Globus pallidus (tissue), 1 donor: ENCODE measurements at regions not wholly inside any gene's neighbourhood (a gene's known extent, or its start where the extent isn't known, plus 50 kb on each side); places are given as distances from the start of the nearest gene placed in this dataset.
"Not testable (repeated sequence)": the region's sequence is repeated elsewhere in the genome, so short reads cannot be mapped to it uniquely, and the experiment has no call there.

Experiments
- DNase-seq: peaks from one replicate; pipeline ENCODE4 v3.0.0-alpha.2; 2015; ENCODE audit warnings: low spot score

DNA sequence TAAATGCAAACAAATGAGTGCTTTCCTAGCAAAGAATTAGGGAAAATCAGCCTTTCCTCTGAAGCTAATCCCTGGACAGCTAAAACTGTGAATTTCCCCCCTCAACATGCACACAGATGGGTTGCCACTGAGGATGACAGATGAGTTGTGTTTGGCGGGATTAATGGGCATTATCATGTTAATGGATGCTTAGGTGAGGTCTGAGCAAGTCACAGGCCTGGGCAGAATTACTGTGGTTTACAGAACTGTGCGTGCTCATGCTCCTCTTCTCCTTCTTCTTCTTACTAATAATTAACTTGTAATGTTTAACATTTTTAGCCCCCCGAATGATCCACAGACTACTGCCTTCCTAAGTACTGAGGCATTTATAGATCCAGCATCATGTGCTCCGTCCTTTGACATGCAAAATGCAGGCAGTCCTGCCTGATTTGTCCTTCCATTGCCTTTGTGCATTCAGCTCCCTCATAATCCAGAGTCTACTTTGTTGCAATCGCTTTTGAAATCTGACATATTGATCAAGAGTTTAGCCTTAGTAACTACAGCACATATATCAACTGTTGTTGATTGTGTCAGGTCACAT, 753.4 kb upstream of the MMS22L start:
- DNase-seq, result no peak

DNA sequence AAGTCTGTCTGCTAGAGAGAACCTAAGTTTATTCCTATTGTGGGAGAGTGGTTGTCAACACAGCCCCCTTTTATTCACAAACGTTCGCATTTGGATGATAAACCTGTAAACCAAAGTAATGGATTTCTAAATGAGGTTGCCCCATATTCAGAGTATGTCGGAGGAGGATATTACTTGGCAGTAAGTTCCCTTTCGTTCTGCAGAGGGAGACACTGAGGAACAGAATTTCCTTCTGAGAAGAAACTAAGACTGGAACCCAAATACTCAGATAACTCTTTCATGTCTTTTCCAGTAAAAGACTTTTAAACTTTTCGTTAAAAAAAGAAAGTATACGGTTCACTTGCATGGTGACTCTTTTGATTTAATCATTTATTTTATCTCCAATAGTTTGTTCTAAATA, 754.6 kb upstream of the MMS22L start:
- DNase-seq, result no peak

DNA sequence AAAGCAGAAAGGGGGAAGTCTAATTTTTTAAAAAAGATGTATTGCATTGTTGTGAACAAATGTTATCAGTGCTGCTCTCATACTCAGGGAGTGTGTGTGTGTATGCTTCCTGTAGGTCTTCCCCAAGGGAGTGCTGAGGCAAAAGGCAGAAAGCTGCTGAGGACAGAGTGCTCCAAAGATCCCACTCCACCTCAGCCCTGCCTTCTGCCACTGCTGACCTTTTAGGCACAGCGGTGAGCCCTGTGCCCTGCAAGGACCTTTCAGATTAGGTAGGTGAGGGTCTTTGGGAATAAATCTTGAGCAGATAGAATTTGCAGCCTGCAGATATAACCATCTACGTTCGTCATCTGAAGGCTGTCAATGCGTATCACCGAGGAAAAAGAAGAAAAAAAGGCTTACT, 756.4 kb upstream of the MMS22L start:
- no peak for DNase-seq

DNA sequence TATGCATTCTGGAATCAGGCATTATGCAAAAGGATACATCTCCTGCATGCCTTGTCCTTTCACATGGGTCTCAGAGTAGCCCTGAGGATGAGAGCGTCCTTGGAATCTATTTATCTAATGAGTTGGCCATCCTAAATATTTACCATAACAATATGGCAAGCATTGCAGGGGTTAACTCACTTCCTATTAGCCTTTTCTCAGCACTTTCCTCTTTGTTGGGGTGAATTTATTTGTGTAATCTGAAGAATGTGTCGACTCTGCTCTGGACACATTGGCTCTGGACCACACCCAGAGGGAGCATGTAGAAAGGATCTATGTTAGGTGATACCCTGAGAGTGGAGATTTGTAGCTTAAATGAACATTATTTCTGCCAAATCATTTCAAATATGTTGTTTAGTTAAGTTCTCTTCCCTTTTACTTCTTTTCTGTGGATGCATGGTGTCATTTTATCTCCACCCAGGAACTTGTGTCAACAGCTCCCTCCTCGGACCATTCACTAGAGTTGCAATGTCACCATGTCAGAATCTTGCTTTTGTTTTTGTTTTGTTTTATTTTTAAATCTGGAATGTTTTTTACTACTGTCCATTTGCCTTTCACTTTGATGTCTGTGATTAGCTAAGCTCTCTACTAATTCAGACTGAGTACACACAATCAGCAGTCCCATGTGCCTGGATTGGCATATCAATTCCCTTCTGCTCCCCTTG, 757.0 kb upstream of the MMS22L start:
- DNase-seq, result peak; percentile 62

DNA sequence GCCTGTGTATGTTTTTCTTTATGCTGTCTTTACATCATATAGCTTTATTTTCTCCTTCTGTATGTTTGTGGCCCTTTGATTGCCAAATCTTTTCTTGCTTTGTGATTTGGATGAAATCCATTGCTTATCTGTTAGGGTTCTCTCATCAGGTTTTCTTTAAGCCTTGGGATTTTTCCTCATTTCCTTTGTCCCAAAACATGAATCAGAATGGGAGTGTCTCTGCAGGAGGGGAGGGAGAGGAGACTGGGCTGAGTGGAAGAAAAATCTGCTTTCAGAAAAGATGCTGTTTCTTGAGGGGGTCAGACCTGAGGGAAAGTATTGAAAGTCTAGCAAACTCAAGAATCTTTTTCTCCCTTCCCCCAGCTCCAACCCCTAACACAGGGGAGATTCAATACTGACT, 758.0 kb upstream of the MMS22L start:
- no peak for DNase-seq

DNA sequence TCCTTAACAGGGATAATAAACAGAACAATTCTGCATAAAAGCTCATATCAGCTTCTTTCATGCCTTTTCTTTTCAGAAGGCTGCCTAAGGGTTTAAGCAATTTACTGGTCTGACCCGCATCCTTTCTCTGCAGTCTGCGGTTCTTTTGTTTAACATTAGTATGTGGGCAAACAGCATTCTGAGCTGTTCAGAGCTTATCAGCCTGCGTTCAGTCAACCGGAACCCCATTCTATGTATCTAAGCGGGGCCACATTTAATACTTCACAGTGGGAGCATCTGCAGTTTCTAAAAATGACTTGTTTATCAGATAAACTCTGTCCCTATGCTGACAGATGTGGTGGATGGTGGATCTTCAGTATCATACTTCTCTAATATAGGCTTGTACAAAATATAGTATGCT, 758.9 kb upstream of the MMS22L start:
- no peak for DNase-seq

DNA sequence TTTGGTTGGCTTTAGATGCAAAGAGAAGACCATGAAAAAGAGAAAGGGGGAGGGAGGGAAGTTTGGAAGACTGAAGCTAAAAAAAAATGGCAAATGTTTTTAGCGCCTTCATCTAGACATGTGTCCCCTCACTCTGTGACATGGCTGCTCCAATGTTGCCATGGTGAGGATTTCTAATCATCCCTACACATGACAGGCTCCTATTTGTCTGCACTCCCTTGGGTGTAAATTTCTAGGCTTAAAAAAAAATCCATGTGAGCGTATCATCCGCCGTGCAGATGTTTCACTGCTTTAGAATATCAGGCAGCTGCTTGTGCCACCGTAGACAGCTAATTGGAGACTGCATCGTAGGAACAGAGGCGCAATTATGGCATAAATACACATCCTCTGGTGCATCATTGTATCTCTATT, 761.1 kb upstream of the MMS22L start:
- DNase-seq, result no peak

GRCh38 chr6:98044791-98045470, 761.9 kb upstream of the MMS22L start:
- DNase-seq, result no peak

DNA sequence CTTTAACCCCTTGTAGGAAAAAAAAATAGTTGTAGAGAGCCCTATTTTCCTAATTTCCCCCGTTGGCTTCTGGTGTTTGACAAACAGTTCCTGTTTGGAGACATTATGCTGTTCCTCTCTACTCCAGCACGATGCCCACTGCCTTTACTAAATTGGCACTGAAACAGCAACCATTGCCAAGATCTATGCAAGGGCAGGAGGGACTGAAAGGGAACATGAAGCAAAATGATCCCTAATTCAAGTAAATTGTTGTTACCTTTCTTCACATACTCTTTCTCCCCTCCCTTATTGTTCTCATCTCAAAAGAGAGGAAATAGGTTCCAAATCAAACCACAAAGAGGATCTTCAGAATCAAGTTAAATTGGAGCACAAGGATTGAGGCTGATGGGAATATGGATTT, 764.1 kb upstream of the MMS22L start:
- DNase-seq, result no peak

DNA sequence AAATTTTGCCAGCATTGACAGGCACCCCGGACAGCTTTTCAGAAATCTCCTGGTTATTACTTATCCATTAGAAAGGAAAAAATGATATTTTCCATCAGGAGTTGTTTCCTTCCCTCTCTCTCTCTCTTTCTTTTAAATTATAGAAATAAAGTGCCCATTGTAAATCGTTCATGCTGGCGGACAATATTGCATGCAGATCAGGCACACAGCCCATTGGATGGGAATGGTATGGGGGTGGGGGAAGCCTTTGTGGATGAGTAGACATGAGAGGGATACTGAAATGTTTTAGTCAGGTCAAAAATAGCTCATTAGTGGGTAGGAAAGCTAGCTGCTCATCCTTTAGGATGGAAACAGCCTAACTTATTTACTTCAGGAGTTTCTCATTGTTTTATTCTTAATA, 764.9 kb upstream of the MMS22L start:
- DNase-seq, result peak; percentile 47

GRCh38 chr6:98054453-98054852, 771.4 kb upstream of the MMS22L start:
- no peak for DNase-seq

DNA sequence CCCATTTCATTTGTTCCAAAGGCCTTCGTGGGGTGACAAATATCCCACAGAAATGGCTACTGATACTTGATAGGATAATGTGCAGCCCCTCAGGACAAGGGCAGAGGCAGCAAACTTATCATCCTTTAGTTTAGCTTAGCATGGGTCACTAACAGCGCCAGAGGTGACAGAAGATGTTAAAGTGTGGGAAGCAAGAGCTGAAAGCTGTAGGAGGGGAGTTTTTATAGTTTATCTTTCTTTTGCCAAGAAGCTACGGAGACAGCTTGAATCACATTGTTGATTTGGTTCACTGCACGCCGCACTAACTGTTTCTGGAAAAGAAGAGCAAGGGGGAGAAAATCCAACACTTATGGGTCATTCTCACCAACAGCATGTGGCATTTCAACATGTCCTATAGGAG, 773.9 kb upstream of the MMS22L start:
- DNase-seq, result no peak

GRCh38 chr6:98067375-98067774, 767.0 kb upstream of the POU3F2 start:
- DNase-seq, result no peak

GRCh38 chr6:98088537-98088936, 745.8 kb upstream of the POU3F2 start:
- DNase-seq, result not testable (repeated sequence)

DNA sequence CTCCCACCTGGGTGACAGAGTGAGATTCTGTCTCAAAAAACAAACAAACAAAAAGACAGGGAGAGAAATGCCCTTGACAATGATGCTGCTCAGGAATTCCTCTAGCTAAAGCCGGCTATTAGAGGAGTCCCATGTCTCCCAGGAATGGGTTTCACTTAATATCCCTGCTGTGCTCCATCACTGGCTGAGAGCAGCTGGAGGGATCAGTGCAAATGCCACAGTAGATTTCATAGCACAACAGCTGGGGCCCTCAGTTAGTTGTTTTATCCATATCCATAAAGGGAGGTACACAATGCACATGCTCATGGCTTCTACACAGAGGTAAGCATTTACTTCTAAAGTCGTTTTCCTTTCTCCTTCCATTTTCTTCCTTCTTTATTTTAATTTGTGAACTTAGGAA, 742.0 kb upstream of the POU3F2 start:
- DNase-seq, result no peak

- no peak for DNase-seq
These were observed 739.7 kb upstream of the POU3F2 start for GRCh38 chr6:98094696-98095095.

DNA sequence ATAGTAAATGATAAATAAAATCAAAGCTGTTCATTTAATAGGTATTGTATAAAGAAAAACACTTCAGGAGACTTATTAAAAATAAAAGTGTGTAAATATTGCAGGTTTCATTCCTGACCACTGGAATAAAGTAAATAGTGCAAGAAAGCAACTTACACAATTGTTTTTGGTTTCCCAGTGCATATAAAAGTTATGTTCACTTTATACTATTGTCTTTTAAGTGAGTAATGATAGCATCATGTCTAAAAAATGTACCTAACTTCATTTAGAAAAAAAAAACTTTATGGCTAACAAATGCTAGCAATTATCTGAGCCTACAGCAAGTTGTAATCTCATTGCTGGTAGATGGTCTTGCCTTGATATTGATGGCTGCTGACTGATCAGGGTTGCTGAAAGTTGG, 726.6 kb upstream of the POU3F2 start:
- no peak for DNase-seq

DNA sequence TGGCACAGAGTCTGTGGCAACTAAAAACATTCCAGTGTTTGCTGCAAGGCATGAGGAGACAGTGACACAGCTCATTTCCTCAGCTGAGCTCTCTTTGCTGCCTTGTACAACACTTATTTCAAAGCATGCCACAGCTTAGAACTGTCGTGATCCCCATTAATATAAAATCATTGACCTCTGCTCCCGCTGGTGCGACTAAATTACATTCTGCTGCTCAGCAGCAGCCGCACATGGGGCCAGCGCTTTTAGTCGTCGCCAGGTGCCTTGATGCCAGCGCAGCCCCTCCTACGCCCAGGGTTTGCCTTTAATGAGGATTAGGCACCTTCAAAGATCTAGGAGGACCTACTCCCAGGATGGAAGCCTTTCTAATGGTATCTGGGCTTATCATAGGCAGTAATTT, 717.9 kb upstream of the POU3F2 start:
- no peak for DNase-seq

DNA sequence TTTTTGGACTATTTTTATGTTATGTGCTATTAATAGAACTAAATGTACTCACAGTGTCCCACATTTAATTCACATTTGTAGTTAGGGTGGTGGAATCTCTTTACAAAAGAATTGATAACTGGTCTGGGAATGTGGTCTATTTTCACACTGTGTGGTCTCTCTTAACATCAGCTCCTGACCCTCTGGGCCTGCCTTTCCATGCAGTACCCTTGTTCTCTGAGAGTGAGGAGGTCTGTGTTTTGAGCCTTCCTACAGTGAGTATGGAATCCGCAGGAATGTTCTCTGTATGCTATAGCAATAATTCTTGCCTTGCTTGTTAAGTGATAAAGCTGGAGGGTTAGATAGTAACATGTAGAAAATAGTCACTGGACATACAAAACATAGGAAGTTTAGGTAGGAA, 717.3 kb upstream of the POU3F2 start:
- DNase-seq, result no peak

DNA sequence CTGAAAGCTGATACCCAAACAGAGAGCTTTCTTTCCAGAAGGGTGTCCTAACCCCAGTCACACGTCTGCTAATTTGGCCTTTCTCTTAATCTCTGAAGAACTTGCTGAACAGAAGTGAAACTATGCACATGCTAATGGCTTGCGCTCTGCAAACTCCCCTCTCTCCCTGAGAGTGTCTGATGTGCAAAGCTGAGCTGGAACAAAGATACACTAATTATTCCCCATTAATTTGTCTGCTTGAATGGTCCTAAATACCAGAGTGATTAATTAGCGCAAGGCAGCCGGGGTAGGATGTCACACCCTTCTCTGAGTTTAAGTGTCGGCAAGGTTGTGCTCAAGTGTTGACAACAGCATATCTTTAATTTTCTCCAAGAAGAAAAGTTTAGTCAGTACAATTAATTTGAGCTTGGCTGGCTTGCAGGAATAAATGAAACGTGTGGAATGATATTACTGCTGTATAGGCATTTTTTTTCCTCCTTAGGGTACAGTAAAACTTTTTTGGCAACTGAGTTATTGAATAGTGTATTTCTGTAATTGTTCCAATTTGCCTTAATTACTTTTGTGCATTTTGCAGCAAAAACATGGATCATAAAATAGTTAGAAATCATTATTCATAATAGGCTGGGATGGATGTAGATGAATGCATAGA, 715.9 kb upstream of the POU3F2 start:
- no peak for DNase-seq

DNA sequence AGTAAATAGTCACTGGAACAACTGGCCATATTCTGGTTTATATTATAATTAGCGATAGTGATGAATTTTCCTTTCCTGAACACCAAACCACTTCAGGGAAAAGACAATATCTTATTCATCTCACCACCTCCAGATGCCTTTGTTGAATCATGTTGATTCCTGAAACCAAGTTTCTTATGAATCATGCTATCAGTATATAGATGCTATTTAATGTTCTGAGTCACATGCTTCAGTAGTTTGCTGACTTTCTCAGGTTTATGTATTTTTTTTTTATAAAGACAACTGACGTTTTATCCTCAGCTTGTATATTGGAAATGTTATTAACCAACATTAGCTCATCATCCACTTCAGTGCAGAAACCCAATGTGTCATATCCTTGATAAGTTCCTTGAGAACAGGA, 710.2 kb upstream of the POU3F2 start:
- no peak for DNase-seq

DNA sequence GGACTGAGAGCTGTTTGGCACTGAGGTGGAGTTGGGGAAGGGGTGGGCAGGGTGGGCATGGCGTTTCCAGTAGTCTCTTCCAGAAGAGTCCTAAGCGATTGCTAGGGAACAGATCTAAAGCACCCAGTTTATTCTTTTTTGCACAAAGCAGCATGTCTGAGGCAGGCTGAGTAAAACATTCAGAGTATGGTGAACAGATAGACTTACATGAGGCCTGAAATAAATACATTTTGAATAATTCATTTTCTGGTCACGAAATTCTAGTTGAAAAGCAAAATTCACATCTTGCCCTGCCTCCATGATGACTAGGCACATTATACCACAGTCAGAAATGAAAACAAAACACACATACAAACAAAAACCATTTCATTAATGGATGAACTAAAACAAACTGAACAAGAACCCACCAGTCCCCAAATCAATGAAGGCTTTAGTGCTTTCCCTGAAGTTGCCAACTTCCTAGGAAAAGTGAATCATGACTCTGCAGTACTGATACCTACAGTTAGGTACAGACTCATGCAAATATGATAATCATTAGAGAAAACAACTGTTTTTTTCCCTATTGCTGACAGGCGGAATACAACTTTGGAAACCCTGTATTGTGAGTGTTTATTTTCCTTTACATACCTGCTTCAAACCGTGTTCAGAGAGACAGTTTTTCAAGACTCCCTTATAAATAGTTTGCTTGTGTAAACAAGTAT, 702.9 kb upstream of the POU3F2 start:
- DNase-seq, result no peak

DNA sequence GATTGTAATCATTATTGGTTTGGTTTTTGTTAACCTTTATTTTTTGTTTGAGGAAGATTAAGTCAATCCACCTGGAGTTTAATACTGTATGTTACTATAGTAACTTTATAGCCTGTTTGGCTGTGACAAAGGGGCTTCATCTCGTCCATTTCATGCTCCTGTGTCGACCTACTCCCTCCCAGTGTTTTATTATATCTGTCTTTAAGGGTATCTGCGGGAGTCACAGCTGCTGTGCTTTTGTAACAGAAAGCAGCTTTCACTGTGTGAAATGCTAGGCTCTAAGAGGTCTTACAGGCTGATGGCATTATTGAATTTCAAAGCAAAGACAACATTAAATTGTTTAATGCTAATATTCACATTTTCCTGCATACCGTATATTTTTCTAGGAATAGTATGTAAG, 698.0 kb upstream of the POU3F2 start:
- no peak for DNase-seq
